ENCODE measurements at regions not wholly inside any gene's neighbourhood (a gene's known extent, or its start where the extent isn't known, plus 50 kb on each side); places are given as distances from the start of the nearest gene placed in this dataset.

- Mint-ChIP-seq H3K4me3 (ENCODE audit: unreplicated experiment) (no peak overlapping the region), H3K9me3 (ENCODE audit: unreplicated experiment) (no peaks in the 10 kb centered on the region), H3K27ac (ENCODE audit: low read depth, unreplicated experiment) (no peak overlapping the region), H3K36me3 (ENCODE audit: insufficient read depth, unreplicated experiment) (no peaks in the 10 kb centered on the region), H3K4me1 (ENCODE audit: insufficient read depth, unreplicated experiment) (no peaks in the 10 kb centered on the region), H3K27me3 (ENCODE audit: insufficient read depth, unreplicated experiment) (no peaks in the 10 kb centered on the region)
- POLR2A ChIA-PET: interaction anchor here (0.6 kb wide), 1 partner anchor 195 kb away, joined by 3 read pairs; no protein-coding TSS in a partner anchor
- DNase-seq (ENCODE audit: unreplicated experiment): no peak
- BruUV-seq (replicated peaks): no TSS peak
- no peak for TF ChIP-seq CTCF (IDR thresholded peaks at IDR 0.05; ENCODE audit: unreplicated experiment)
- CTCF ChIA-PET: interaction anchor here (0.6 to 1.0 kb wide), 2 partner anchors 9 to 16 kb away, joined by 3 to 4 read pairs; no protein-coding TSS in a partner anchor
- intact Hi-C loops (cut with micrococcal nuclease): no loop called here
These were observed 840.0 kb downstream of the C6orf118 start for GRCh38 chr6:164469276-164469949.

- TF ChIP-seq CTCF (IDR thresholded peaks at IDR 0.05; ENCODE audit: unreplicated experiment): no peak
- H3K27me3 Mint-ChIP-seq (ENCODE audit: insufficient read depth, unreplicated experiment): no peaks in the 10 kb centered on the region
- intact Hi-C loops (cut with micrococcal nuclease): no loop called here
- H3K36me3 Mint-ChIP-seq (ENCODE audit: insufficient read depth, unreplicated experiment): no peaks in the 10 kb centered on the region
- no peaks in the 10 kb centered on the region for H3K4me1 Mint-ChIP-seq (ENCODE audit: insufficient read depth, unreplicated experiment)
- no peak overlapping the region for H3K4me3 Mint-ChIP-seq (ENCODE audit: unreplicated experiment)
- no peak overlapping the region for H3K27ac Mint-ChIP-seq (ENCODE audit: low read depth, unreplicated experiment)
- no peak for DNase-seq (ENCODE audit: unreplicated experiment)
- ChIA-PET POLR2A (interaction anchor here (1.2 kb wide), 1 partner anchor 10 kb away, joined by 3 read pairs; no protein-coding TSS in a partner anchor), CTCF (interaction anchor here (0.6 to 1.0 kb wide), 2 partner anchors 59 to 1549 kb away, joined by 3 to 4 read pairs; no protein-coding TSS in a partner anchor)
- no peaks in the 10 kb centered on the region for H3K9me3 Mint-ChIP-seq (ENCODE audit: unreplicated experiment)
- no TSS peak for BruUV-seq (replicated peaks)
These were observed 853.6 kb downstream of the C6orf118 start for GRCh38 chr6:164455835-164456234.

DNA sequence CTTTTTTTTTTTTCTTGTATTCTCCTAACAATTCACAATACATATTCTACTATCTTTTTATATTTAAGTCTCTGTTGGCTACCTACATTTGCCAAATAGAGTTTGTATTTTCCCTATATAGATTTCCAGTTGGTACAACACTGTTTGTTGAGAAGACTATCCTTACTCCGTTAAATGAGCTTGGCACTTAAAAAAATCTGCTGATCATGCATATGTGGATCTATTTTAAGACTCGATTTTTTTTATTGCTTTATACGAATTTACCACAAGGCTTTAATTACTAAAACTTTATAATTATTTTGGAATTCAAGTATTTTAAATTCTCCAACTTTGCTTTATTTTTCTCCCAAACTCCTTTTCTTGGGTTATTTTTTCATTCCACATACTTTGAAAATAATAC, 855.6 kb downstream of the C6orf118 start:
- H3K4me3 Mint-ChIP-seq (ENCODE audit: unreplicated experiment): no peak overlapping the region
- BruUV-seq (replicated peaks): no TSS peak
- no peaks in the 10 kb centered on the region for H3K9me3 Mint-ChIP-seq (ENCODE audit: unreplicated experiment)
- H3K27ac Mint-ChIP-seq (ENCODE audit: low read depth, unreplicated experiment): no peak overlapping the region
- intact Hi-C loops (cut with micrococcal nuclease): no loop called here
- no peak for DNase-seq (ENCODE audit: unreplicated experiment)
- ChIA-PET POLR2A (no interaction called here), CTCF (interaction anchor here (0.9 kb wide), 1 partner anchor 16 kb away, joined by 4 read pairs; no protein-coding TSS in a partner anchor)
- no peaks in the 10 kb centered on the region for H3K36me3 Mint-ChIP-seq (ENCODE audit: insufficient read depth, unreplicated experiment)
- H3K4me1 Mint-ChIP-seq (ENCODE audit: insufficient read depth, unreplicated experiment): no peaks in the 10 kb centered on the region
- no peaks in the 10 kb centered on the region for H3K27me3 Mint-ChIP-seq (ENCODE audit: insufficient read depth, unreplicated experiment)
- TF ChIP-seq CTCF (IDR thresholded peaks at IDR 0.05; ENCODE audit: unreplicated experiment): no peak

- TF ChIP-seq CTCF (IDR thresholded peaks at IDR 0.05; ENCODE audit: unreplicated experiment): no peak
- H3K36me3 Mint-ChIP-seq (ENCODE audit: insufficient read depth, unreplicated experiment): no peaks in the 10 kb centered on the region
- ChIA-PET CTCF (no interaction called here), POLR2A (no interaction called here)
- no peak overlapping the region for H3K27ac Mint-ChIP-seq (ENCODE audit: low read depth, unreplicated experiment)
- no peaks in the 10 kb centered on the region for H3K27me3 Mint-ChIP-seq (ENCODE audit: insufficient read depth, unreplicated experiment)
- no peak for DNase-seq (ENCODE audit: unreplicated experiment)
- H3K4me3 Mint-ChIP-seq (ENCODE audit: unreplicated experiment): no peak overlapping the region
- no TSS peak for BruUV-seq (replicated peaks)
- intact Hi-C loops (cut with micrococcal nuclease): no loop called here
- peaks cover 24% of the 10 kb centered on the region for H3K9me3 Mint-ChIP-seq (ENCODE audit: unreplicated experiment)
- no peaks in the 10 kb centered on the region for H3K4me1 Mint-ChIP-seq (ENCODE audit: insufficient read depth, unreplicated experiment)
These were observed 866.8 kb downstream of the C6orf118 start for GRCh38 chr6:164442572-164442971.
